HL-60 (cell line): ENCODE measurements at regions not wholly inside any gene's neighbourhood (a gene's known extent, or its start where the extent isn't known, plus 50 kb on each side); places are given as distances from the start of the nearest gene placed in this dataset.

ENCODE experiments used
- DNase-seq, 2 experiments: peaks; one replicate each; pipeline ENCODE4 v3.0.0-alpha.2; 2010 to 2020; ENCODE audit warnings: low read depth in 1 of 2, low spot score in 1 of 2
- H3K27ac ChIP-seq: fragments of 250-450 bp; sonication (Bioruptor Pico); replicated peaks from 2 replicates; pipeline ENCODE4 v1.5.1; 2020; ENCODE audit warnings: mild to moderate bottlenecking, moderate library complexity
- H3K27me3 ChIP-seq: fragments of 250-450 bp; sonication (Bioruptor Pico); 2 replicates; pipeline ENCODE4 v1.5.1; 2021; ENCODE audit warnings: mild to moderate bottlenecking, moderate library complexity; ENCODE audit not compliant: insufficient read depth, poor library complexity, severe bottlenecking
- H3K4me3 ChIP-seq: replicated peaks from 2 replicates; pipeline ENCODE4 v1.5.1; 2011; ENCODE audit warnings: mild to moderate bottlenecking, control low read depth, low read length; ENCODE audit not compliant: insufficient read depth
- GABPA ChIP-seq: IDR thresholded peaks from 2 replicates; pipeline ENCODE4 v1.6.1; 2012; ENCODE audit warnings: low read depth
- POLR2AphosphoS5 ChIP-seq: IDR thresholded peaks from 2 replicates; pipeline ENCODE4 v1.6.1; 2012; ENCODE audit warnings: low read depth
- SPI1 ChIP-seq: IDR thresholded peaks from 2 replicates; pipeline ENCODE4 v1.6.1; 2012; ENCODE audit warnings: low read depth, mild to moderate bottlenecking, borderline replicate concordance
- TF ChIP-seq, protein P1 (sequence below): IDR thresholded peaks from one replicate; pipeline ENCODE4 v1.5.1; 2011; ENCODE audit warnings: low read length, control low read depth, inconsistent platforms; ENCODE audit not compliant: insufficient read depth
- TF ChIP-seq, protein P2 (sequence below): IDR thresholded peaks from 2 replicates; pipeline ENCODE4 v1.6.1; 2012; ENCODE audit warnings: low read depth; ENCODE audit not compliant: insufficient replicate concordance

DNA sequence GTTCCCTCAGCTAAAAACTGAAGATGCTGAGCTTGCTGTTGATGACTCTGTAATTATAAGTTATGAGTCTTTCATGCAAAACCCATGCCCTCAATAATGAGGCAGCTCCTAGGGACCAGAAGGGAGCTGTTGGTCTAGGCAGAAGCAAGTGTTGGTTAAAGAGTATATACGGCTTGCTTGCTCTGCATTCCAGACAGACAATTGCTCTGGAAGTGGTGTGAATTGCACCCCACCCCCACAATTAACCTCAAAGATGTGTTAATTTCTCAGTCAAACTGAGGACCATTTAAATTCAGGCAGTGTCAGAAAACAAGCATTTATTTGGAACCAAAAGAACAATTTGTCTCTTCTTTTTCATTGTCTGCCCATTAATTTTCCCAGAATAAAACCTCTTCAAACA is 163.5 kb upstream of the EOMES start:
- TF ChIP-seq GABPA (no peak), SPI1 (no peak), POLR2AphosphoS5 (no peak)
- TF ChIP-seq, protein P1, sequence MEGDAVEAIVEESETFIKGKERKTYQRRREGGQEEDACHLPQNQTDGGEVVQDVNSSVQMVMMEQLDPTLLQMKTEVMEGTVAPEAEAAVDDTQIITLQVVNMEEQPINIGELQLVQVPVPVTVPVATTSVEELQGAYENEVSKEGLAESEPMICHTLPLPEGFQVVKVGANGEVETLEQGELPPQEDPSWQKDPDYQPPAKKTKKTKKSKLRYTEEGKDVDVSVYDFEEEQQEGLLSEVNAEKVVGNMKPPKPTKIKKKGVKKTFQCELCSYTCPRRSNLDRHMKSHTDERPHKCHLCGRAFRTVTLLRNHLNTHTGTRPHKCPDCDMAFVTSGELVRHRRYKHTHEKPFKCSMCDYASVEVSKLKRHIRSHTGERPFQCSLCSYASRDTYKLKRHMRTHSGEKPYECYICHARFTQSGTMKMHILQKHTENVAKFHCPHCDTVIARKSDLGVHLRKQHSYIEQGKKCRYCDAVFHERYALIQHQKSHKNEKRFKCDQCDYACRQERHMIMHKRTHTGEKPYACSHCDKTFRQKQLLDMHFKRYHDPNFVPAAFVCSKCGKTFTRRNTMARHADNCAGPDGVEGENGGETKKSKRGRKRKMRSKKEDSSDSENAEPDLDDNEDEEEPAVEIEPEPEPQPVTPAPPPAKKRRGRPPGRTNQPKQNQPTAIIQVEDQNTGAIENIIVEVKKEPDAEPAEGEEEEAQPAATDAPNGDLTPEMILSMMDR = no peak
- TF ChIP-seq, protein P2, sequence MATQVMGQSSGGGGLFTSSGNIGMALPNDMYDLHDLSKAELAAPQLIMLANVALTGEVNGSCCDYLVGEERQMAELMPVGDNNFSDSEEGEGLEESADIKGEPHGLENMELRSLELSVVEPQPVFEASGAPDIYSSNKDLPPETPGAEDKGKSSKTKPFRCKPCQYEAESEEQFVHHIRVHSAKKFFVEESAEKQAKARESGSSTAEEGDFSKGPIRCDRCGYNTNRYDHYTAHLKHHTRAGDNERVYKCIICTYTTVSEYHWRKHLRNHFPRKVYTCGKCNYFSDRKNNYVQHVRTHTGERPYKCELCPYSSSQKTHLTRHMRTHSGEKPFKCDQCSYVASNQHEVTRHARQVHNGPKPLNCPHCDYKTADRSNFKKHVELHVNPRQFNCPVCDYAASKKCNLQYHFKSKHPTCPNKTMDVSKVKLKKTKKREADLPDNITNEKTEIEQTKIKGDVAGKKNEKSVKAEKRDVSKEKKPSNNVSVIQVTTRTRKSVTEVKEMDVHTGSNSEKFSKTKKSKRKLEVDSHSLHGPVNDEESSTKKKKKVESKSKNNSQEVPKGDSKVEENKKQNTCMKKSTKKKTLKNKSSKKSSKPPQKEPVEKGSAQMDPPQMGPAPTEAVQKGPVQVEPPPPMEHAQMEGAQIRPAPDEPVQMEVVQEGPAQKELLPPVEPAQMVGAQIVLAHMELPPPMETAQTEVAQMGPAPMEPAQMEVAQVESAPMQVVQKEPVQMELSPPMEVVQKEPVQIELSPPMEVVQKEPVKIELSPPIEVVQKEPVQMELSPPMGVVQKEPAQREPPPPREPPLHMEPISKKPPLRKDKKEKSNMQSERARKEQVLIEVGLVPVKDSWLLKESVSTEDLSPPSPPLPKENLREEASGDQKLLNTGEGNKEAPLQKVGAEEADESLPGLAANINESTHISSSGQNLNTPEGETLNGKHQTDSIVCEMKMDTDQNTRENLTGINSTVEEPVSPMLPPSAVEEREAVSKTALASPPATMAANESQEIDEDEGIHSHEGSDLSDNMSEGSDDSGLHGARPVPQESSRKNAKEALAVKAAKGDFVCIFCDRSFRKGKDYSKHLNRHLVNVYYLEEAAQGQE = no peak
- no peaks in the 10 kb centered on the region for H3K27me3 ChIP-seq
- no peak for DNase-seq
- no peak overlapping the region for H3K27ac ChIP-seq
- H3K4me3 ChIP-seq = no peak overlapping the region

DNA sequence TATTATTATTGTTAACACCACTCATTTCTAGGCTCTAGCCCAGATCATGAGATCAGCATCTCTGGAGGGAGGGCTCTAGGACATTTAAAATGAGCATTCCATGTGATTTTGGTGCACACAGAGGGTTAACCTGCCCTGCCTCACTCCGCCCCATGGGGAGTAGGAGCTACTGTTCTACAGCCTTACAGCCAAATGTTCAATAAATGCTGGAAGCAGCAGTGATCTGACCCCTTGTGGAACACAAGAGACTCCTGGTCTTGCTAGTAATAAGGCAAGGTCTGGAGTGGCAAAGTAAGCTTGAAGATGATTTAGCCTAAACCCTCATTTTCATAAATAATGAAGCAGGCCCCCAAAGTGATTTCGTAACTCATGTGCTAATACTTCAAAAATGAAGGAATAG is 166.4 kb upstream of the EOMES start:
- no peak for DNase-seq
- TF ChIP-seq, protein P1 = no peak
- TF ChIP-seq GABPA = no peak
- Histone ChIP-seq H3K27ac (no peak overlapping the region), H3K27me3 (no peaks in the 10 kb centered on the region), H3K4me3 (no peak overlapping the region)

DNA sequence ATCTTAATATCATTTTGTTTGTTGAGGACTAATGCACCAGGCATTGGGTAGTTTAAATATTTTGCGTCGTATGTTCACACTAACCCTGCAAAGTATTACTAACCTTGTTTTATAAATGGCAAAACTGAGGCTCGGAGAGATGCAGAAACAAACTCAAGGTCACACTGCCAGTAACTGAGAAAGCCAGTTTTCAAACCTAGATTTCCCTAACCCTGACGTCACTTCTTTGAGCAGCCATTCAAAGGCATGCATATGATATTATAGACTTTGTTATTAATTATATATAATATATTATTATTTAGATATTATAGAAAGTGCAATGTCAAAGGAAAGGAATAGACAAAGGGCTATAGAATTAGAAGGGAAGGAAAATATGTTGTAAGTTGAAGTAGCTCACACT is 167.6 kb upstream of the EOMES start:
- H3K27me3 ChIP-seq = no peaks in the 10 kb centered on the region
- DNase-seq = no peak
- H3K27ac ChIP-seq = no peak overlapping the region
- TF ChIP-seq, protein P1 = no peak
- no peak for TF ChIP-seq SPI1
- TF ChIP-seq POLR2AphosphoS5 = no peak
- TF ChIP-seq, protein P2 = no peak
- TF ChIP-seq GABPA = no peak
- H3K4me3 ChIP-seq = no peak overlapping the region

DNA sequence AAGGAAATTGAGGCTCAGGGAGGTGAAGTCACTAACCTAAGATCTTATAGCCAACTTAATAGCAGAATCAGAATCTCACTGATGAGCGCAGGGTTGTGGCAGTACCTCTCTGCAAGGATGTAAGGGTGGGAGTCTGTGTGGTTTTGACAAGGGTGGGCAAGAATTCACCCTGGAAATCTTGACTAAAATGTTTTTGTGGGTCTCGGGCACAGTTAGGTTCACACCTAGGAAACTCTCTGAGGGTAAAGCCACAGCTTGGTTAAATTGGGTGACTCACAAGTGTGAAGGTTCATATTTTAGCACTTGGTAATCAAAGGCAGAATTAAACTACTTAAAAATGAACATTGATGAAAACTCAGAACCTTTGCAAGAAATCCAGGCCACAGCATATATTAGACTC is 178.2 kb upstream of the EOMES start:
- Histone ChIP-seq H3K4me3 (no peak overlapping the region), H3K27ac (no peak overlapping the region), H3K27me3 (no peaks in the 10 kb centered on the region)
- DNase-seq = no peak
- no peak for TF ChIP-seq GABPA
- TF ChIP-seq, protein P2 = no peak
- TF ChIP-seq, protein P1 = no peak
- TF ChIP-seq POLR2AphosphoS5 = no peak
- no peak for TF ChIP-seq SPI1
